Iris pigment epithelial cell (primary cell): ENCODE measurements at regions not wholly inside any gene's neighbourhood (a gene's known extent, or its start where the extent isn't known, plus 50 kb on each side); places are given as distances from the start of the nearest gene placed in this dataset.

Source experiments
- DNase-seq: peaks from one replicate; pipeline ENCODE4 v3.0.0-alpha.2; 2011; ENCODE audit warnings: low read depth

GRCh38 chr2:6474161-6475140 lies 391.3 kb downstream of the CMPK2 start:
- no peak for DNase-seq

GRCh38 chr2:6475155-6475940 lies 390.4 kb downstream of the CMPK2 start:
- DNase-seq, result no peak

- no peak for DNase-seq
Measured at GRCh38 chr2:6480514-6480913, 385.2 kb downstream of the CMPK2 start.

GRCh38 chr2:6482256-6482655 lies 383.5 kb downstream of the CMPK2 start:
- no peak for DNase-seq

GRCh38 chr2:6487765-6488164 lies 377.9 kb downstream of the CMPK2 start:
- no peak for DNase-seq

- no peak for DNase-seq
Measured at GRCh38 chr2:6492573-6492972, 373.1 kb downstream of the CMPK2 start.

GRCh38 chr2:6493266-6493665 lies 372.4 kb downstream of the CMPK2 start:
- no peak for DNase-seq

GRCh38 chr2:6493669-6494068 lies 372.0 kb downstream of the CMPK2 start:
- no peak for DNase-seq

GRCh38 chr2:6495466-6495865 lies 370.2 kb downstream of the CMPK2 start:
- DNase-seq, result no peak

- no peak for DNase-seq
Measured at GRCh38 chr2:6496376-6496775, 369.3 kb downstream of the CMPK2 start.

- no peak for DNase-seq
Measured at GRCh38 chr2:6497048-6497447, 368.7 kb downstream of the CMPK2 start.

- DNase-seq, result no peak
Measured at GRCh38 chr2:6498841-6499240, 366.9 kb downstream of the CMPK2 start.

- DNase-seq, result no peak
Measured at GRCh38 chr2:6499691-6500090, 366.0 kb downstream of the CMPK2 start.

GRCh38 chr2:6506361-6506794 lies 359.3 kb downstream of the CMPK2 start:
- DNase-seq, result peak; percentile 60

GRCh38 chr2:6506859-6507258 lies 358.8 kb downstream of the CMPK2 start:
- no peak for DNase-seq

- DNase-seq, result no peak
Measured at GRCh38 chr2:6510532-6510931, 355.2 kb downstream of the CMPK2 start.

- no peak for DNase-seq
Measured at GRCh38 chr2:6512589-6512988, 353.1 kb downstream of the CMPK2 start.

GRCh38 chr2:6516674-6517073 lies 349.0 kb downstream of the CMPK2 start:
- DNase-seq, result no peak

- no peak for DNase-seq
Measured at GRCh38 chr2:6518361-6518760, 347.3 kb downstream of the CMPK2 start.

GRCh38 chr2:6523476-6523875 lies 342.2 kb downstream of the CMPK2 start:
- no peak for DNase-seq

GRCh38 chr2:6524691-6525474 lies 340.8 kb downstream of the CMPK2 start:
- no peak for DNase-seq

- DNase-seq, result no peak
Measured at GRCh38 chr2:6525475-6525964, 340.2 kb downstream of the CMPK2 start.
